Body of pancreas (tissue), 4 donors: ENCODE measurements at regions not wholly inside any gene's neighbourhood (a gene's known extent, or its start where the extent isn't known, plus 50 kb on each side); places are given as distances from the start of the nearest gene placed in this dataset.

Source experiments
- ATAC-seq: fragments of 150-250 bp; one replicate; pipeline ENCODE4 v1.9.1; 2016
- DNase-seq, 4 donors: peaks; one replicate each; pipeline ENCODE4 v3.0.0-alpha.2; 2019
- H3K27ac ChIP-seq, 4 donors: fragments of 200-600 bp; sonication (generic); 1 replicate in 3 of 4; 2 replicates in 1 of 4; pipeline versions ENCODE4 v1.5.1 to v1.6.1; 2016 to 2019; ENCODE audit warnings: mild to moderate bottlenecking in 1 of 4, mixed read lengths in 1 of 4, moderate library complexity in 1 of 4
- H3K27me3 ChIP-seq, 2 donors: fragments of 200-600 bp; sonication (generic); one replicate each; pipeline ENCODE4 v1.6.0; 2016; ENCODE audit warnings: mild to moderate bottlenecking in 1 of 2
- H3K36me3 ChIP-seq, 2 donors: fragments of 200-600 bp; sonication (generic); replicated peaks in 1 of 2; 2 replicates each; pipeline ENCODE4 v1.5.1; 2016; ENCODE audit warnings: low read depth in 2 of 2; ENCODE audit not compliant: insufficient read depth in 1 of 2
- H3K4me1 ChIP-seq: fragments of 200-600 bp; sonication (generic); one replicate; pipeline ENCODE4 v1.6.0; 2016
- H3K4me3 ChIP-seq, 2 donors: fragments of 200-600 bp; sonication (generic); 1 replicate in 1 of 2; 2 replicates in 1 of 2; pipeline ENCODE4 v1.5.1; 2016 to 2019
- H3K9me3 ChIP-seq, 3 donors: fragments of 200-600 bp; sonication (generic); 1 replicate in 2 of 3; 2 replicates in 1 of 3; pipeline ENCODE4 v1.5.1; 2016
- POLR2A ChIP-seq, 3 donors: fragments of 450-650 bp; IDR thresholded peaks; one replicate each; pipeline ENCODE4 v1.6.1; 2016; ENCODE audit warnings: antibody characterized with exemption in 3 of 3, mild to moderate bottlenecking in 2 of 3
- WGBS, 2 donors: methylation state at CpG; one replicate each; pipeline ENCODE4 v1.1.5; 2017; 5-methylcytosine and 5-hydroxymethylcytosine counted together
- intact Hi-C: fragments of 100-400 bp; cut with DNase I; formaldehyde crosslinking; loops from one replicate; pipeline ENCODE4 v1.15.1; 2023
- TF ChIP-seq, protein P1 (sequence below), 7 experiments: fragments of 450-650 bp in 4 of 7; fragments of 200-600 bp in 3 of 7; sonication (generic) in 3 of 7; IDR thresholded peaks; one replicate each; pipeline ENCODE4 v1.5.1; 2016 to 2019; ENCODE audit warnings: antibody characterized with exemption in 7 of 7

DNA sequence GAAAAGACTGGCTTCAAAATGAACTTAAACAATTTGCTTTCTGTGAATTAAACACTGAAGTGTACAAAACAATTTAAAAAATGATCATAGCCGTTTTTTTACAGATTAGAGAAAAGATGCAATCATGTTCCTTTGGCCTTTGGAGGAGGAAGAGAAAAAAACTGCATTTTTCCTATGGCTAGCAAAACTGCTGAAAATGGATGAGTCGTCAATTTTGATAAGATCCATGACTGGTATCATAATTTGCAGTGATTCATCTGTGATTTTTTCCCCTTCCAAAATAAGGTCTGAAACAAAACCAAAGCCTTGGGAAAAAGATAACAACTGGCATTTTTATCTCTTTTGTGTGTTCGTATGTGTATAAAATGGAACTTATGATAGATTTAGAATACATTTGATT is 255.6 kb upstream of the SATB1 start:
- Histone ChIP-seq H3K27me3 (no peaks in the 10 kb centered on the region), H3K36me3 (no peaks in the 10 kb centered on the region), H3K4me3 (no peak overlapping the region), H3K4me1 (no peaks in the 10 kb centered on the region), H3K27ac (no peak overlapping the region), H3K9me3 (no peaks in the 10 kb centered on the region)
- no peak for TF ChIP-seq POLR2A (IDR thresholded peaks at IDR 0.05)
- TF ChIP-seq, protein P1, sequence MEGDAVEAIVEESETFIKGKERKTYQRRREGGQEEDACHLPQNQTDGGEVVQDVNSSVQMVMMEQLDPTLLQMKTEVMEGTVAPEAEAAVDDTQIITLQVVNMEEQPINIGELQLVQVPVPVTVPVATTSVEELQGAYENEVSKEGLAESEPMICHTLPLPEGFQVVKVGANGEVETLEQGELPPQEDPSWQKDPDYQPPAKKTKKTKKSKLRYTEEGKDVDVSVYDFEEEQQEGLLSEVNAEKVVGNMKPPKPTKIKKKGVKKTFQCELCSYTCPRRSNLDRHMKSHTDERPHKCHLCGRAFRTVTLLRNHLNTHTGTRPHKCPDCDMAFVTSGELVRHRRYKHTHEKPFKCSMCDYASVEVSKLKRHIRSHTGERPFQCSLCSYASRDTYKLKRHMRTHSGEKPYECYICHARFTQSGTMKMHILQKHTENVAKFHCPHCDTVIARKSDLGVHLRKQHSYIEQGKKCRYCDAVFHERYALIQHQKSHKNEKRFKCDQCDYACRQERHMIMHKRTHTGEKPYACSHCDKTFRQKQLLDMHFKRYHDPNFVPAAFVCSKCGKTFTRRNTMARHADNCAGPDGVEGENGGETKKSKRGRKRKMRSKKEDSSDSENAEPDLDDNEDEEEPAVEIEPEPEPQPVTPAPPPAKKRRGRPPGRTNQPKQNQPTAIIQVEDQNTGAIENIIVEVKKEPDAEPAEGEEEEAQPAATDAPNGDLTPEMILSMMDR (IDR thresholded peaks at IDR 0.05): no peak
- DNase-seq (no peak), ATAC-seq (no peak)
- WGBS, 2 donors: 44 to 53% methylated on average over 3 of the region's 3 CpGs
- intact Hi-C loops: no loop called here

DNA sequence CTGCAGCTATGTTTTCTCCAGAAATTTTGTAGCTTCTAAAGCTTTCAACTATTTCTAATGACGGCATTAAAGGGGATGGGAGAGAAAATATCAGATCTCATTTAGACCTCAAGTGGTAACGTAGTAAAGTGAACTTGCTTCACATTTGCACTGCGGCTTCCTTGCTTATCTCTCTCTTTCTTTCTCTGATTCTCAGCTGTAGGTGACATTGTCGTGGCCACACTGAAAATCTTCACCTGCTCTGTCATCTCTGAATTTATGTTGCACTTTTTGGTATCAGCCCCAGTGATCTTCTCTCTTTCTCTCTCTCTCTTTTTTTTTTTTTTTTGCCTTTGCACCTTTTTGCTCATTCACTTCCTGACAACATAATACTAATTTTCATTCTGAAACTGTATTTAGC is 254.1 kb upstream of the SATB1 start:
- ATAC-seq (no peak), DNase-seq (no peak)
- Histone ChIP-seq H3K4me1 (no peaks in the 10 kb centered on the region), H3K27me3 (no peaks in the 10 kb centered on the region), H3K4me3 (no peak overlapping the region), H3K36me3 (no peaks in the 10 kb centered on the region), H3K9me3 (no peaks in the 10 kb centered on the region), H3K27ac (no peak overlapping the region)
- intact Hi-C loops: no loop called here
- WGBS, 2 donors: 52 to 62% methylated on average over 4 of the region's 4 CpGs
- TF ChIP-seq, protein P1 (IDR thresholded peaks at IDR 0.05): no peak
- no peak for TF ChIP-seq POLR2A (IDR thresholded peaks at IDR 0.05)

DNA sequence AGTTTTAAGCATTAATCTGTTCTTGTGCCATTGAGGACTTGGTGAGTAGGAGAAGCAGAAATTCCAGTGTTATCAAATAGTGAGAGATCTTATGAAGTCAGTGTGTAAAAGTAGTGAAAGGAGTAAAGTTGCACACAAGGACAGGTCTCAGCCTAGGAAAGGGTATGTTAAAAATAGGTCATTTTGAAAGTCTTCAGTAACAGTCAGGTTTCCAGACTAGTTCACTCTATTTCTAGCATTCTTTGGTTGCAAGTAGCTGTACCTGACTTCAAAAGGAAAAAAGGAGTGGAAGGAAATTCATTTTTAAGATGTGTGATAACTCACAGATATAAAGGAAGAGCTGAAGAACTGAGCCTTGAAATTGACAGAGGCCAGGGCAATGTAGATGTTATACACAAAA is 250.1 kb upstream of the SATB1 start:
- ATAC-seq (no peak), DNase-seq (no peak)
- H3K9me3 ChIP-seq: no peaks in the 10 kb centered on the region
- no peaks in the 10 kb centered on the region for H3K4me1 ChIP-seq
- H3K4me3 ChIP-seq: no peak overlapping the region
- no peaks in the 10 kb centered on the region for H3K27me3 ChIP-seq
- TF ChIP-seq, protein P1 (IDR thresholded peaks at IDR 0.05): no peak
- no peak for TF ChIP-seq POLR2A (IDR thresholded peaks at IDR 0.05)
- H3K36me3 ChIP-seq: no peaks in the 10 kb centered on the region
- intact Hi-C loops: no loop called here
- no peak overlapping the region for H3K27ac ChIP-seq

DNA sequence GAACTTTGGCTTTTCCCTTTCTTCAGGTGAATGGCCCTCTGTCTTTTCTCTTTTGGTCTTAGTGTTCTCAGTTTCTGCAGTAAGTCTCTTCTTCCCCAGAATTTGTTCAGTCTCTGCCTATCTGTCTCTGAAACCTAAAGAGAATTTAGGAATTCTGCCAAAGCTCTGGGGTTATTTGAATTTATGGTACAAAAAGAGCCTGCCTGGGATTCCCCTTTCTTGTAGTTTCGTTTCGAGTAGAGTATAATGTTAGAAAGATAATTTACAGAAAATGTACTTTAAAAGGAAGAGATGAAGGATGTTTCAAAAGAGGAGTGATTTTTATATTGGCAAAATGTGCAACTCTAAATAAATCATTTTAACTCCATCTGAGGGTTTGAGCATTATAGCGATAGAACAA is 247.4 kb upstream of the SATB1 start:
- 56 to 73% methylated on average over 3 of the region's 3 CpGs for WGBS, 2 donors
- no peak for ATAC-seq
- no peak overlapping the region for H3K27ac ChIP-seq
- H3K4me3 ChIP-seq: no peak overlapping the region
- DNase-seq: no peak
- no peaks in the 10 kb centered on the region for H3K9me3 ChIP-seq
- H3K36me3 ChIP-seq: no peaks in the 10 kb centered on the region
- H3K27me3 ChIP-seq: no peaks in the 10 kb centered on the region
- intact Hi-C loops: no loop called here
- TF ChIP-seq, protein P1 (IDR thresholded peaks at IDR 0.05): no peak
- TF ChIP-seq POLR2A (IDR thresholded peaks at IDR 0.05): no peak
- no peaks in the 10 kb centered on the region for H3K4me1 ChIP-seq

DNA sequence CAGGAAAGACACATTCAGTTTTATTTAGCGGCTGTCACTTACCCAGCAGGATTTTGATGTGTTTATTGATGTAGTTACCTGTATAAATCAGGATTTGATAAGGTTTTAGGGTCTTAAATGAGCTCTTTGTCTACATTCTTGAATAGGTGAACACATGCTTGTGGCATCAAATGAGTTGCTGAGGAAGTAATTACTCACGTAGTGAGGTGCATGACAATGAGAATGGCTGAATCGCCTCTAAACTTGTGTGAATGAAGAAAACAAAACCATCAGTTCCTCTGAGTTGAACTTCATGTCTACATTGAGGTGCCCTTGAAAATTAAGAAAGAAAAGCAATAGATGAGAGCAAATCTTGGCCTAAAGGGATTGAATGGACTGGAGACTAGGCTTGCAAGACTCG is 245.6 kb upstream of the SATB1 start:
- ATAC-seq (no peak), DNase-seq (no peak)
- intact Hi-C loops: no loop called here
- H3K27ac ChIP-seq: no peak overlapping the region
- H3K4me1 ChIP-seq: no peaks in the 10 kb centered on the region
- no peaks in the 10 kb centered on the region for H3K9me3 ChIP-seq
- H3K27me3 ChIP-seq: no peaks in the 10 kb centered on the region
- WGBS, 2 donors: 78 to 81% methylated on average over 4 of the region's 4 CpGs
- TF ChIP-seq, protein P1 (IDR thresholded peaks at IDR 0.05): no peak
- TF ChIP-seq POLR2A (IDR thresholded peaks at IDR 0.05): no peak
- H3K4me3 ChIP-seq: no peak overlapping the region
- no peaks in the 10 kb centered on the region for H3K36me3 ChIP-seq
